ENCODE measurements at regions not wholly inside any gene's neighbourhood (a gene's known extent, or its start where the extent isn't known, plus 50 kb on each side); places are given as distances from the start of the nearest gene placed in this dataset.

GRCh38 chr1:239056940-239057339, 329.4 kb upstream of the CHRM3 start:
- no peak for DNase-seq
- intact Hi-C loops (cut with DNase I, micrococcal nuclease), result no loop called here
- no peak for ATAC-seq
- H3K4me1 ChIP-seq (ENCODE audit: low read depth), result no peaks in the 10 kb centered on the region
- no peaks in the 10 kb centered on the region for H3K36me3 ChIP-seq (ENCODE audit: low read depth)
- TF ChIP-seq CTCF (IDR thresholded peaks at IDR 0.05), result no peak
- H3K4me3 ChIP-seq, result no peak overlapping the region
- no peaks in the 10 kb centered on the region for H3K9me3 ChIP-seq

- no peaks in the 10 kb centered on the region for H3K9me3 ChIP-seq
- ATAC-seq (no peak), DNase-seq (no peak)
- H3K4me3 ChIP-seq, result no peak overlapping the region
- TF ChIP-seq CTCF (IDR thresholded peaks at IDR 0.05), result no peak
- H3K4me1 ChIP-seq (ENCODE audit: low read depth), result no peaks in the 10 kb centered on the region
- intact Hi-C loops (cut with DNase I, micrococcal nuclease), result no loop called here
- no peaks in the 10 kb centered on the region for H3K36me3 ChIP-seq (ENCODE audit: low read depth)
These were observed 333.1 kb upstream of the CHRM3 start for GRCh38 chr1:239053279-239053678.

- no peaks in the 10 kb centered on the region for H3K4me1 ChIP-seq (ENCODE audit: low read depth)
- intact Hi-C loops (cut with DNase I, micrococcal nuclease), result no loop called here
- DNase-seq (no peak), ATAC-seq (no peak)
- no peaks in the 10 kb centered on the region for H3K9me3 ChIP-seq
- no peaks in the 10 kb centered on the region for H3K36me3 ChIP-seq (ENCODE audit: low read depth)
- no peak overlapping the region for H3K4me3 ChIP-seq
- no peak for TF ChIP-seq CTCF (IDR thresholded peaks at IDR 0.05)
These were observed 336.8 kb upstream of the CHRM3 start for GRCh38 chr1:239049571-239049970.

- H3K4me3 ChIP-seq, result no peak overlapping the region
- no peak for TF ChIP-seq CTCF (IDR thresholded peaks at IDR 0.05)
- DNase-seq, result no peak
- H3K4me1 ChIP-seq (ENCODE audit: low read depth), result no peaks in the 10 kb centered on the region
- no peak for ATAC-seq
- H3K9me3 ChIP-seq, result no peaks in the 10 kb centered on the region
- no peaks in the 10 kb centered on the region for H3K36me3 ChIP-seq (ENCODE audit: low read depth)
- intact Hi-C loops (cut with DNase I, micrococcal nuclease), result no loop called here
These were observed 341.5 kb upstream of the CHRM3 start for GRCh38 chr1:239044829-239045228.

- TF ChIP-seq CTCF (IDR thresholded peaks at IDR 0.05), result no peak
- intact Hi-C loops (cut with DNase I, micrococcal nuclease), result no loop called here
- Histone ChIP-seq H3K4me3 (no peak overlapping the region), H3K4me1 (ENCODE audit: low read depth) (no peaks in the 10 kb centered on the region), H3K36me3 (ENCODE audit: low read depth) (no peaks in the 10 kb centered on the region), H3K9me3 (no peaks in the 10 kb centered on the region)
- ATAC-seq, result no peak
- no peak for DNase-seq
These were observed 345.8 kb upstream of the CHRM3 start for GRCh38 chr1:239040523-239040922.

- no peaks in the 10 kb centered on the region for H3K4me1 ChIP-seq (ENCODE audit: low read depth)
- TF ChIP-seq CTCF (IDR thresholded peaks at IDR 0.05), result no peak
- no peaks in the 10 kb centered on the region for H3K36me3 ChIP-seq (ENCODE audit: low read depth)
- no peak overlapping the region for H3K4me3 ChIP-seq
- ATAC-seq (no peak), DNase-seq (no peak)
- no peaks in the 10 kb centered on the region for H3K9me3 ChIP-seq
- intact Hi-C loops (cut with DNase I, micrococcal nuclease), result no loop called here
These were observed 355.1 kb upstream of the CHRM3 start for GRCh38 chr1:239031310-239031709.

Data from mucosa of descending colon (tissue), 3 donors.